ENCODE measurements at regions not wholly inside any gene's neighbourhood (a gene's known extent, or its start where the extent isn't known, plus 50 kb on each side); places are given as distances from the start of the nearest gene placed in this dataset.

DNA sequence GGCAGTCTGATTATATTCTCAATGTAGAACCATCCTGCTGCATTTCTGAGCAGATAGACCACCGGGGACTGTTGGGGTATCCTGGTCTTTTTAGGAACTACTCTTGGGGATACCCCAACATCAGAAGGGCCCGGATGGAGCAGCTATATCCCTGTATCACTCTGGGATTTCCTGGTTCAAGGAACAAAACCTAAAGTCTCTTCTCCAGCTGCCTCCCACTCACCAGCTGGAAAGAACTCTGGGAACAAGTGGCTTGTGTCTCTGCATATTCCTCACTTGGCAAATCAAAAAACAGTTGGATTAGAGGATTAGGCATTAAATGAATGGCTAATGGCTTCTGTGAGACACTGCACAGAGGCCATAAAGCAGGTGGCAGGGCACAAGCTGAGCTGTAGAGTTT, 62.3 kb upstream of the HS3ST2 start:
- H3K4me3 ChIP-seq: no peak overlapping the region
- 36% methylated on average over 2 of the region's 2 CpGs for WGBS (ENCODE audit: insufficient coverage, low coverage, low lambda C conversion rate, missing lambda C conversion rate)
- H3K36me3 ChIP-seq: no peaks in the 10 kb centered on the region
- H3K9me3 ChIP-seq: peaks cover 0 to 3% (median 0%) of the 10 kb centered on the region in 4 donors
- ATAC-seq (no peak), DNase-seq (no peak)
- H3K27me3 ChIP-seq: no peaks in the 10 kb centered on the region
- H3K4me1 ChIP-seq: no peaks in the 10 kb centered on the region
- intact Hi-C loops (cut with DNase I): no loop called here
- TF ChIP-seq, protein P1, sequence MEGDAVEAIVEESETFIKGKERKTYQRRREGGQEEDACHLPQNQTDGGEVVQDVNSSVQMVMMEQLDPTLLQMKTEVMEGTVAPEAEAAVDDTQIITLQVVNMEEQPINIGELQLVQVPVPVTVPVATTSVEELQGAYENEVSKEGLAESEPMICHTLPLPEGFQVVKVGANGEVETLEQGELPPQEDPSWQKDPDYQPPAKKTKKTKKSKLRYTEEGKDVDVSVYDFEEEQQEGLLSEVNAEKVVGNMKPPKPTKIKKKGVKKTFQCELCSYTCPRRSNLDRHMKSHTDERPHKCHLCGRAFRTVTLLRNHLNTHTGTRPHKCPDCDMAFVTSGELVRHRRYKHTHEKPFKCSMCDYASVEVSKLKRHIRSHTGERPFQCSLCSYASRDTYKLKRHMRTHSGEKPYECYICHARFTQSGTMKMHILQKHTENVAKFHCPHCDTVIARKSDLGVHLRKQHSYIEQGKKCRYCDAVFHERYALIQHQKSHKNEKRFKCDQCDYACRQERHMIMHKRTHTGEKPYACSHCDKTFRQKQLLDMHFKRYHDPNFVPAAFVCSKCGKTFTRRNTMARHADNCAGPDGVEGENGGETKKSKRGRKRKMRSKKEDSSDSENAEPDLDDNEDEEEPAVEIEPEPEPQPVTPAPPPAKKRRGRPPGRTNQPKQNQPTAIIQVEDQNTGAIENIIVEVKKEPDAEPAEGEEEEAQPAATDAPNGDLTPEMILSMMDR (IDR thresholded peaks at IDR 0.05): no peak
- TF ChIP-seq POLR2A (IDR thresholded peaks at IDR 0.05): no peak
- no peak overlapping the region for H3K27ac ChIP-seq

DNA sequence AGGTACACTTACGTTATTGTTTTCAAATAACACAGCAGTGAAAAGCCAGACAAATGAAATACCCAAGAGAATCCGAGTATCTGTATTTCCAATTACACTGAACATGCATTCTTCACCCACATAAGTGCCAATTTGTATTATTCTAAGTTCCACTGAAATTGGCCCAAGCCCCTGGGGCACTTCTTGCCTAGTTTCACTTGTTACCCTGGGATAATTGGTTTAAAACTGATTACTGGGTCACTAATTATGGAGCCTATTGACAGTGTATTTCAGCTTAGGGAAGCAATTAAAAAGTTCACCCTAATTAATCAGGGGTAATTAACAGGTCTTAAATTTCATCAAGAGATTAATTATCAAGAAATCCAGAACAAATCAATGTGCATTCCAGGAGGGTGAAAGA, 60.5 kb upstream of the HS3ST2 start:
- no peak for DNase-seq
- no peaks in the 10 kb centered on the region for H3K36me3 ChIP-seq
- TF ChIP-seq, protein P1 (IDR thresholded peaks at IDR 0.05): no peak
- TF ChIP-seq POLR2A (IDR thresholded peaks at IDR 0.05): no peak
- ATAC-seq: no peak
- no peaks in the 10 kb centered on the region for H3K4me1 ChIP-seq
- no peaks in the 10 kb centered on the region for H3K27me3 ChIP-seq
- H3K27ac ChIP-seq: no peak overlapping the region
- WGBS (ENCODE audit: insufficient coverage, low coverage, low lambda C conversion rate, missing lambda C conversion rate): 36% methylated on average over 2 of the region's 2 CpGs
- H3K9me3 ChIP-seq: peaks cover 0 to 3% (median 0%) of the 10 kb centered on the region in 4 donors
- no peak overlapping the region for H3K4me3 ChIP-seq
- intact Hi-C loops (cut with DNase I): no loop called here

DNA sequence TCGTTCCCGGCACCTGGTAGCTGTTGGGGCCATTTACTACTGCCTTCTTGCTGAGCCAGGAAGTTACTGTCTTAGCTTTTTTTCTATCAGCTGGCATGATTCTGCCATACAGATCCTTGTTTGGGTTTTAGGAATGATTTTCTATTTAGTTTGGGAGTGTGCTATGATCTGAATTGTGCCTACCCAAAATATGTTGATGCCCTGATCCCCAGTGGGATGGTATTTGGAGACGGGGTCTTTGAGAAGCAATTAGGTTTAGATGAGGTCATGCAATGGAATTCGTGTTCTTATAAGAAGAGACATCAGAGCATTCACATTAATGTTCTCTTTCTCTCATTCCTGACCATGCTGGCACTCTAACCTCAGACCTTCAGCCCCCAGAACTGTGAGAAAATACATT, 59.4 kb upstream of the HS3ST2 start:
- 55% methylated on average over 4 of the region's 4 CpGs for WGBS (ENCODE audit: insufficient coverage, low coverage, low lambda C conversion rate, missing lambda C conversion rate)
- H3K27me3 ChIP-seq: no peaks in the 10 kb centered on the region
- no peaks in the 10 kb centered on the region for H3K4me1 ChIP-seq
- H3K9me3 ChIP-seq: no peaks in the 10 kb centered on the region
- intact Hi-C loops (cut with DNase I): no loop called here
- H3K4me3 ChIP-seq: no peak overlapping the region
- no peak for ATAC-seq
- no peak overlapping the region for H3K27ac ChIP-seq
- no peaks in the 10 kb centered on the region for H3K36me3 ChIP-seq
- TF ChIP-seq POLR2A (IDR thresholded peaks at IDR 0.05): no peak
- TF ChIP-seq, protein P1 (IDR thresholded peaks at IDR 0.05): no peak
- DNase-seq: no peak

DNA sequence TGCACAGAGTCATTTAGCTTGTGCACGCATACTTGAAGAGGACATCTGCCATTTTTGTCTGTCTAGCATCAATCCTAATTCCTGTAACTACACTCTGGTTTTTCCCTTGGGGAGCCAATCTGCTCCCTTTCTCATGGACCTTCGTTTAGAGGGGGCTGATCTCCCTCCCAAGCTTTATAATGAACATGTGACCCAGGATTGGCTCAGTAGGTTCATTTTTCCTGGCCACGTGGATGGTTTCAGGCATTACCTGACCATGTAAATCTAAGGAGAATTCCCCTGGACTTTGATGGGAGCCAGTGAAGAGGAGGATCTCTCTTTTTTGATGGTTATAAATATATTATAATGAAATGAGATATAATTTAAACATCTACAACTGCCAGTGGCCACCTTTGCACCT, 56.8 kb upstream of the HS3ST2 start:
- intact Hi-C loops (cut with DNase I): no loop called here

More for the DNA sequence above, 56.8 kb upstream of the HS3ST2 start:
- ATAC-seq: no peak
- Histone ChIP-seq H3K27me3 (no peaks in the 10 kb centered on the region), H3K9me3 (no peaks in the 10 kb centered on the region), H3K27ac (no peak overlapping the region), H3K4me1 (no peaks in the 10 kb centered on the region), H3K36me3 (no peaks in the 10 kb centered on the region), H3K4me3 (no peak overlapping the region)
- TF ChIP-seq POLR2A (IDR thresholded peaks at IDR 0.05): no peak
- TF ChIP-seq, protein P1 (IDR thresholded peaks at IDR 0.05): no peak
- WGBS (ENCODE audit: insufficient coverage, low coverage, low lambda C conversion rate, missing lambda C conversion rate): 48% methylated on average over 3 of the region's 3 CpGs
- DNase-seq: no peak

Data from right lobe of liver (tissue), 6 donors.